ENCODE measurements at regions not wholly inside any gene's neighbourhood (a gene's known extent, or its start where the extent isn't known, plus 50 kb on each side); places are given as distances from the start of the nearest gene placed in this dataset.

DNA sequence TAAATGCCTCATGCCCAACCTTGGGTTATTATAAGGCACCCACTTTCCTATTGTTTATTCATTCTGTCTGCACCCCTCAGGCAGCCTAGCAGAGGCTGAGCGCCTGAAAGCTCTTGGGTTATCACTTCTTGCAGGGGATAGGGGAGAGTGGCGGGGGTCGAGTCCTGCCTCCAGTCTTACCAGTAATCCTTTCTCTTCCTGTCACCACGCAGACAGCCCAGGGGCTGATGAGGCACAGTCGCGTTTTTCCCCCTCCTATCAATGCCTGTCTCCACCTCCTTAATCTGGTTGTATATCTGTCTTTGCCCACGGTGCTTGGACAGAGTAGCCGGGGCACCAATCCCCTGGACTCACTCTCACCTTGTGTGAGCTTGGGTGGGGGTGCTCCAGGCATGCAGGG is 733.1 kb downstream of the MATN1 start:
- TF ChIP-seq, protein P1, sequence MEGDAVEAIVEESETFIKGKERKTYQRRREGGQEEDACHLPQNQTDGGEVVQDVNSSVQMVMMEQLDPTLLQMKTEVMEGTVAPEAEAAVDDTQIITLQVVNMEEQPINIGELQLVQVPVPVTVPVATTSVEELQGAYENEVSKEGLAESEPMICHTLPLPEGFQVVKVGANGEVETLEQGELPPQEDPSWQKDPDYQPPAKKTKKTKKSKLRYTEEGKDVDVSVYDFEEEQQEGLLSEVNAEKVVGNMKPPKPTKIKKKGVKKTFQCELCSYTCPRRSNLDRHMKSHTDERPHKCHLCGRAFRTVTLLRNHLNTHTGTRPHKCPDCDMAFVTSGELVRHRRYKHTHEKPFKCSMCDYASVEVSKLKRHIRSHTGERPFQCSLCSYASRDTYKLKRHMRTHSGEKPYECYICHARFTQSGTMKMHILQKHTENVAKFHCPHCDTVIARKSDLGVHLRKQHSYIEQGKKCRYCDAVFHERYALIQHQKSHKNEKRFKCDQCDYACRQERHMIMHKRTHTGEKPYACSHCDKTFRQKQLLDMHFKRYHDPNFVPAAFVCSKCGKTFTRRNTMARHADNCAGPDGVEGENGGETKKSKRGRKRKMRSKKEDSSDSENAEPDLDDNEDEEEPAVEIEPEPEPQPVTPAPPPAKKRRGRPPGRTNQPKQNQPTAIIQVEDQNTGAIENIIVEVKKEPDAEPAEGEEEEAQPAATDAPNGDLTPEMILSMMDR (IDR thresholded peaks at IDR 0.05), result no peak
- no peak for TF ChIP-seq POLR2A (IDR thresholded peaks at IDR 0.05)
- TF ChIP-seq EP300 (IDR thresholded peaks at IDR 0.05), result no peak

Measured in ovary (tissue), 3 donors.